ENCODE measurements at regions not wholly inside any gene's neighbourhood (a gene's known extent, or its start where the extent isn't known, plus 50 kb on each side); places are given as distances from the start of the nearest gene placed in this dataset.

DNA sequence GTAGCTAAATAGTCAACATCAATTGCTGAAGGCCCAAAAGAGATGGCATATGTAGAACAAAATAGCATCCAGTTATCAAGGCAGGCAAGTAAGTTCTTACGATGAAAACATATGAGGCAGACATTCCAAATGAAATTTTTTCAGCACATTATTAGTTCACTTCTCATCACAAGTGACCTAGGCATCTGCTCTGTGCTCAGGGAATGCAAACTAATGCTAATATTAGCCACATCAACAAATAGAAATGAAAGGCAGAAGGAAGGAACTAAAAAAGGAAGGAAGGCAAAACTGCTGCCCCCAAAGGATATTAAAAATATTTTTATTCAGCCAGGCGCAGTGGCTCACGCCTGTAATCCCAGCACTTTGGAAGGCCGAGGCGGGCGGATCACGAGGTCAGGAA, 51.2 kb upstream of the ROCK1 start:
- intact Hi-C loops (cut with DNase I) = no loop called here
- no peak overlapping the region for H3K27ac ChIP-seq

GRCh38 chr18:21163647-21164547, 52.3 kb upstream of the ROCK1 start:
- H3K27ac ChIP-seq = no peak overlapping the region
- H3K4me1 ChIP-seq = no peaks in the 10 kb centered on the region
- no peak overlapping the region for H3K4me3 ChIP-seq
- H3K9me3 ChIP-seq = no peaks in the 10 kb centered on the region
- no peaks in the 10 kb centered on the region for H3K36me3 ChIP-seq
- no peaks in the 10 kb centered on the region for H3K27me3 ChIP-seq
- no peak for TF ChIP-seq CTCF (IDR thresholded peaks at IDR 0.05)
- DNase-seq (ENCODE audit: low spot score in 2 of 2) = no peak
- intact Hi-C loops (cut with DNase I) = no loop called here

More for the DNA sequence above, 51.2 kb upstream of the ROCK1 start:
- H3K4me3 ChIP-seq = no peak overlapping the region
- no peaks in the 10 kb centered on the region for H3K27me3 ChIP-seq
- no peaks in the 10 kb centered on the region for H3K4me1 ChIP-seq
- no peaks in the 10 kb centered on the region for H3K9me3 ChIP-seq
- DNase-seq (ENCODE audit: low spot score in 2 of 2) = no peak
- no peak for TF ChIP-seq CTCF (IDR thresholded peaks at IDR 0.05)
- no peaks in the 10 kb centered on the region for H3K36me3 ChIP-seq

GRCh38 chr18:21164548-21165095, 53.0 kb upstream of the ROCK1 start:
- Histone ChIP-seq H3K27ac (no peak overlapping the region), H3K4me3 (no peak overlapping the region), H3K36me3 (no peaks in the 10 kb centered on the region), H3K4me1 (no peaks in the 10 kb centered on the region), H3K9me3 (no peaks in the 10 kb centered on the region), H3K27me3 (no peaks in the 10 kb centered on the region)
- intact Hi-C loops (cut with DNase I) = no loop called here
- no peak for TF ChIP-seq CTCF (IDR thresholded peaks at IDR 0.05)
- DNase-seq (ENCODE audit: low spot score in 2 of 2) = no peak

DNA sequence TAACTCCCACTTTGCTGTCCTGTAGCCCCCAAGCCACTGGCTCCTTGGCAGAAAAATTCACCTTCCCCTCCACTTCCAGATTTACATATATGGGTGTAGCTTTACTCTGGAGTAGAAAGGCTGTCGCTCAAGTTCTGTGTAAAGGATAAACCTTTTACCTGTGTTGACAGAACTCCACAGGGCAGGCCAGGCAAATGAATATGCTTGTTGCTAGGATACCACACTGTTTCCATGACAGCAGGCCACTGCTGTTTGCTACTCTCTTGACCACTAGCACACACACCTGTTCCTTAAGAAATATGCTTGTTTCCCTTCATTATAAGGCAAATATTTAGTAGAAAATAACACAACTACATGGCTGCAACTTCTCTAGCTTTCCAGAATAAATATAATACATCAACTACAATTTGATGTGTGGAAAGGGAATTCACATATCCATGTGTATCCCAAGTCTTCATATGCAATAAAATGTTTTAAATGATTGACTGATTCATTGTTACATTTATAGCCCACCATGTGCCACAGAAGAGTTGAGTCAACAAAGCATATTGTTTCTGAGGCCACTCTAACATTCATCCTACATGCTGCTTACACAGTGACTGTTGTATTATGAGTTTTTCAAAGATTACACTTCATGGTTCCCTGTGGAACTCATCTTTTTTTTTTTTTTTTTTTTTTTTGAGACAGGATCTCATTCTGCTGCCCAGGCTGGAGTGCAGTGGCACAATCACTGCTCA, 56.2 kb upstream of the ROCK1 start:
- intact Hi-C loops (cut with DNase I) = no loop called here
- no peaks in the 10 kb centered on the region for H3K4me1 ChIP-seq
- no peak for TF ChIP-seq CTCF (IDR thresholded peaks at IDR 0.05)

GRCh38 chr18:21168880-21169279, 57.3 kb upstream of the ROCK1 start:
- H3K27me3 ChIP-seq = no peaks in the 10 kb centered on the region
- TF ChIP-seq CTCF (IDR thresholded peaks at IDR 0.05) = no peak
- no peak overlapping the region for H3K4me3 ChIP-seq
- no peaks in the 10 kb centered on the region for H3K9me3 ChIP-seq
- H3K36me3 ChIP-seq = no peaks in the 10 kb centered on the region
- intact Hi-C loops (cut with DNase I) = no loop called here
- H3K27ac ChIP-seq = no peak overlapping the region
- DNase-seq (ENCODE audit: low spot score in 2 of 2) = no peak
- no peaks in the 10 kb centered on the region for H3K4me1 ChIP-seq

More for the DNA sequence above, 56.2 kb upstream of the ROCK1 start:
- Histone ChIP-seq H3K27ac (no peak overlapping the region), H3K36me3 (no peaks in the 10 kb centered on the region), H3K9me3 (no peaks in the 10 kb centered on the region), H3K27me3 (no peaks in the 10 kb centered on the region), H3K4me3 (no peak overlapping the region)
- no peak for DNase-seq (ENCODE audit: low spot score in 2 of 2)

All from ascending aorta (tissue), 2 donors.